ENCODE measurements at regions not wholly inside any gene's neighbourhood (a gene's known extent, or its start where the extent isn't known, plus 50 kb on each side); places are given as distances from the start of the nearest gene placed in this dataset.

DNA sequence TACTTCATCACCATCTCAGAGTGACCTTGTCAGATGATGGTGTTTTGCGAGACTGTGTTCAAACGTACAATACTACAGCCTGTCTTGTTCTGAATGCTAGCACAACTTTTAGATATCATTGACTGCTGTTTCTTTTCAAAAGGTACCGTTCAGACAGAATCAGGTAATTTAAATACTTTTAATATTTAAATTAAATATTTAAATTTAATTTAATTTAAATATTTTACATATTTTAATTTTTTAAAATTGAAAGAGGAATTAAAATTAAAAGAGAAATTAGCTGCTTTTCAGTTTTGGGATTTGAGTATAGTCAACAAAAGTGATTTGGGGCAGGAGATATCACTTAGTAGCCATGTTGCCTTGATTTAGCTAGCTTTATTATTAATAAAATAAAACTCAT lies 642.1 kb upstream of the CCDC179 start:
- no peak overlapping the region for H2AFZ ChIP-seq (ENCODE audit: low read depth, low read length)
- no peaks in the 10 kb centered on the region for H3K79me2 ChIP-seq (ENCODE audit: low read length)
- H3K27ac ChIP-seq (ENCODE audit: low read length), result no peak overlapping the region
- no peak overlapping the region for H3K9ac ChIP-seq (ENCODE audit: low read length)
- H3K4me1 ChIP-seq (ENCODE audit: low read length), result no peaks in the 10 kb centered on the region
- no peaks in the 10 kb centered on the region for H3K27me3 ChIP-seq (ENCODE audit: low read depth, low read length)
- H3K4me2 ChIP-seq (ENCODE audit: low read length), result no peak overlapping the region
- no peak overlapping the region for H3K4me3 ChIP-seq (ENCODE audit: low read length)
- no peaks in the 10 kb centered on the region for H3K36me3 ChIP-seq (replicated peaks; ENCODE audit: low read depth, low read length)
- TF ChIP-seq CTCF (IDR thresholded peaks at IDR 0.05; ENCODE audit: low read depth, low read length) (no peak), EZH2phosphoT487 (IDR thresholded peaks at IDR 0.05; ENCODE audit: low read depth) (no peak)
- no peaks in the 10 kb centered on the region for H4K20me1 ChIP-seq (ENCODE audit: insufficient read depth, low read length)
- no peaks in the 10 kb centered on the region for H3K9me3 ChIP-seq (ENCODE audit: insufficient read depth, low read length)

DNA sequence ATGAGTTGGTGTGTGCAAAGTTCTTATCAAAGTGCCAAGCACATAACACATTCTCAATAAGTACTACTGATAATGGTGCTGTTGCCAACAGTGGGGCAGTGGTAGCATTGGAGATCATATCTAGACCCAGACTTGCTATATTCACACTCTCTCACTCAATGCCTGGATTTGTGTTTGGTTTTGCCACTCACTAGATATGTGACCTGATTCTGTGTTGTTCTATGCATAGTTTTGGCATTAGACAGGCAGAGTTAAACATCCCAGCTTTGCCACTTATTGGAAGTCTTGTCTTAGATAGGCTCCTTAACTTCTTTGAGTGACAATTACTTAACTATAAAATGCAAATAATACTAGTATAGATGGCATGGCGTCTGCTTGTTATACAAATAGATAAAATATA lies 642.6 kb upstream of the CCDC179 start:
- Histone ChIP-seq H3K4me2 (ENCODE audit: low read length) (no peak overlapping the region), H3K4me3 (ENCODE audit: low read length) (no peak overlapping the region), H3K4me1 (ENCODE audit: low read length) (no peaks in the 10 kb centered on the region), H3K27ac (ENCODE audit: low read length) (no peak overlapping the region), H3K9me3 (ENCODE audit: insufficient read depth, low read length) (no peaks in the 10 kb centered on the region), H4K20me1 (ENCODE audit: insufficient read depth, low read length) (no peaks in the 10 kb centered on the region), H3K27me3 (ENCODE audit: low read depth, low read length) (no peaks in the 10 kb centered on the region), H3K9ac (ENCODE audit: low read length) (no peak overlapping the region), H2AFZ (ENCODE audit: low read depth, low read length) (no peak overlapping the region), H3K79me2 (ENCODE audit: low read length) (no peaks in the 10 kb centered on the region), H3K36me3 (replicated peaks; ENCODE audit: low read depth, low read length) (no peaks in the 10 kb centered on the region)
- TF ChIP-seq CTCF (IDR thresholded peaks at IDR 0.05; ENCODE audit: low read depth, low read length), result no peak

DNA sequence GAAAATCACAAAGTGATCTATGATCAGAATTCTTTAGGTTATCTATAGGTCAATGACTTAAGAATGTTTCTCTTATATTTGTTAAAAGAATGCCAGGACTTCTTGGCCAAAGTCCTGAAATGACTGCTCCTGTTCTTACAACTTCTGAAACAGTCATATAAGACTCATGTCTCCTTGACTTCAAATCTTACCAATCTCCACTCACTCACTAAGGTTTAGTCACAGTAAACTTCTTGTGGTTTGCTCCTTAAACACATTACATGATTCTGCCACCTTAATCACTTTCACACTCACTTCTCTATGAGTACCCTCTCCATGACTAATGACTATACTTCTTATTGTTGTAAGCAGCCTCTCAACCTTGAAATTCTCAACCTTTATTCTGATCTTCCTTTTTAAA lies 648.7 kb upstream of the CCDC179 start:
- no peaks in the 10 kb centered on the region for H4K20me1 ChIP-seq (ENCODE audit: insufficient read depth, low read length)
- no peaks in the 10 kb centered on the region for H3K79me2 ChIP-seq (ENCODE audit: low read length)
- TF ChIP-seq EZH2phosphoT487 (IDR thresholded peaks at IDR 0.05; ENCODE audit: low read depth) (no peak), CTCF (IDR thresholded peaks at IDR 0.05; ENCODE audit: low read depth, low read length) (no peak)
- H2AFZ ChIP-seq (ENCODE audit: low read depth, low read length), result no peak overlapping the region
- H3K9ac ChIP-seq (ENCODE audit: low read length), result no peak overlapping the region
- no peak overlapping the region for H3K4me3 ChIP-seq (ENCODE audit: low read length)
- no peaks in the 10 kb centered on the region for H3K36me3 ChIP-seq (replicated peaks; ENCODE audit: low read depth, low read length)
- no peaks in the 10 kb centered on the region for H3K27me3 ChIP-seq (ENCODE audit: low read depth, low read length)
- no peaks in the 10 kb centered on the region for H3K9me3 ChIP-seq (ENCODE audit: insufficient read depth, low read length)
- no peak overlapping the region for H3K27ac ChIP-seq (ENCODE audit: low read length)
- no peaks in the 10 kb centered on the region for H3K4me1 ChIP-seq (ENCODE audit: low read length)
- no peak overlapping the region for H3K4me2 ChIP-seq (ENCODE audit: low read length)

- no peak overlapping the region for H3K9ac ChIP-seq (ENCODE audit: low read length)
- TF ChIP-seq EZH2phosphoT487 (IDR thresholded peaks at IDR 0.05; ENCODE audit: low read depth) (no peak), CTCF (IDR thresholded peaks at IDR 0.05; ENCODE audit: low read depth, low read length) (no peak)
- no peaks in the 10 kb centered on the region for H3K27me3 ChIP-seq (ENCODE audit: low read depth, low read length)
- no peak overlapping the region for H3K4me3 ChIP-seq (ENCODE audit: low read length)
- no peaks in the 10 kb centered on the region for H3K79me2 ChIP-seq (ENCODE audit: low read length)
- no peaks in the 10 kb centered on the region for H3K36me3 ChIP-seq (replicated peaks; ENCODE audit: low read depth, low read length)
- no peaks in the 10 kb centered on the region for H4K20me1 ChIP-seq (ENCODE audit: insufficient read depth, low read length)
- no peak overlapping the region for H3K27ac ChIP-seq (ENCODE audit: low read length)
- H3K9me3 ChIP-seq (ENCODE audit: insufficient read depth, low read length), result no peaks in the 10 kb centered on the region
- H3K4me2 ChIP-seq (ENCODE audit: low read length), result no peak overlapping the region
- H2AFZ ChIP-seq (ENCODE audit: low read depth, low read length), result no peak overlapping the region
- H3K4me1 ChIP-seq (ENCODE audit: low read length), result no peaks in the 10 kb centered on the region
These were observed 649.5 kb upstream of the CCDC179 start for GRCh38 chr11:23509821-23510220.
